ENCODE measurements at regions not wholly inside any gene's neighbourhood (a gene's known extent, or its start where the extent isn't known, plus 50 kb on each side); places are given as distances from the start of the nearest gene placed in this dataset.
"Not testable (repeated sequence)": the region's sequence is repeated elsewhere in the genome, so short reads cannot be mapped to it uniquely, and the experiment has no call there.

GRCh38 chr9:78905986-78906755 is 609.2 kb downstream of the PSAT1 start:
- Mint-ChIP-seq H3K4me1 (ENCODE audit: low read depth) (no peaks in the 10 kb centered on the region), H3K4me3 (no peak overlapping the region), H3K27me3 (peaks cover 10% of the 10 kb centered on the region), H3K36me3 (ENCODE audit: low read depth) (no peaks in the 10 kb centered on the region), H3K9me3 (peaks cover 7% of the 10 kb centered on the region), H3K27ac (no peak overlapping the region)

- Mint-ChIP-seq H3K4me1 (ENCODE audit: low read depth) (no peaks in the 10 kb centered on the region), H3K4me3 (no peak overlapping the region), H3K9me3 (peaks cover 7% of the 10 kb centered on the region), H3K27me3 (peaks cover 14% of the 10 kb centered on the region), H3K27ac (no peak overlapping the region), H3K36me3 (ENCODE audit: low read depth) (no peaks in the 10 kb centered on the region)
Measured at GRCh38 chr9:78909566-78909965, 612.6 kb downstream of the PSAT1 start.

DNA sequence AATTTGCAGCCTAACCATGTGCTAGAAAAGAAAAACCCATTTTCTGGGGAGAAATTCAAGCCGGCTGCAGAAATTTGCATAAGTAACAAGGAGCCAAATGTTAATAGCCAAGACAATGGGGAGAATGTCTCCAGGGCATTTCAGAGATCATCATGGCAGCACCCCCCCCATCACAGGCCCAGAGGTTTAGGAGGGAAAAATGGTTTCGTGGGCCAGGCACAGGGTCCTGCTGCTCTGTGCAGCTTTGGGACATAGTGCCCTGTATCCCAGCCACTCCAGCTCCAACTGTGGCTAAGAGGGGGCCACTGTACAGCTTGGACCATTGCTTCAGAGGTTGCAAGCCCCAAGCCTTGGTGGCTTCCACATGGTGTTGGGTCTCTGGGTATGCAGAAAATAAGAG is 620.0 kb downstream of the PSAT1 start:
- H3K4me1 Mint-ChIP-seq (ENCODE audit: low read depth); H3K36me3 Mint-ChIP-seq (ENCODE audit: low read depth); H3K27me3 Mint-ChIP-seq: not testable (repeated sequence)

GRCh38 chr9:78918976-78919375 is 622.1 kb downstream of the PSAT1 start:
- Mint-ChIP-seq H3K4me3 (no peak overlapping the region), H3K27me3 (peaks cover 8% of the 10 kb centered on the region)

More for the DNA sequence above, 620.0 kb downstream of the PSAT1 start:
- H3K4me3 Mint-ChIP-seq, H3K27ac Mint-ChIP-seq: not testable (repeated sequence)
- peaks cover 10% of the 10 kb centered on the region for H3K9me3 Mint-ChIP-seq

DNA sequence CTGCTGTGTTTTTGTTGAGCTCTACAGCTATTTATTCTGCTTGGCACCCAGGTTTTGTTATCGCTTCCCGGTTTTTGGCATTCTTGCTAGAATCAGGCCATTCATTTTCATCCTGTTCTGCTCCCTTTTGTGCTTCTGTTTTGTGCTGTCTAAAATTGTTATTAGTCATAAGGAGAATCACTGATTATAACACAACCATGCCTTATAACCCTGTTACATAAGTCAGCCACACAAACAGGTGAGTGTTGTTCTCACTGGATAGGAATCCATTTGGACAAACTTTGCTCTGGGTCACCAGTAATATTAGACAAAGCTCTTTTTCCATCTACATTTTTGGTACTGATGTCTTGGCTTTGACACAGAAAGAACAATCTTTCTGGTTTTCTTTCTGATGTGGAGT is 622.8 kb downstream of the PSAT1 start:
- Mint-ChIP-seq H3K27ac (no peak overlapping the region), H3K36me3 (ENCODE audit: low read depth) (no peaks in the 10 kb centered on the region)

More at GRCh38 chr9:78918976-78919375, 622.1 kb downstream of the PSAT1 start:
- Mint-ChIP-seq H3K4me1 (ENCODE audit: low read depth) (no peaks in the 10 kb centered on the region), H3K36me3 (ENCODE audit: low read depth) (no peaks in the 10 kb centered on the region), H3K27ac (no peak overlapping the region), H3K9me3 (peaks cover 10% of the 10 kb centered on the region)

DNA sequence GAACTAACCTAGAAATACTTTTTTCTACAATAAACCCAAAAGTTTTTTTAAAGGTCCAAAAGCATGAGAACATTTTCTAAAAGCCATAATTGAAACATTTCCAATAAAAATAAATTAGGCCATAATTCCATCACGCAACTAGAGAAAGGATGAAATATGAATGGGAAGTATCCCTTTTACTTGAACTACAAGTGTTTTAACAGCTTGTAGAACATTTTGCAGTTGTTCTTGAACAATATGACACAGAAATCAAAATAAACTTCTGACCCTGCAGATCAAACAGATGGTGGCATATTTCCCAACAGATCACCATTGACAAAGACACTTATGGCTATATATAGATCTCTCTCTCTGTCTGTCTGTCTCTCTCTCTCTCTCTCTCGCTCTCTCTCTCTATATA is 624.4 kb downstream of the PSAT1 start:
- Mint-ChIP-seq H3K4me1 (ENCODE audit: low read depth) (no peaks in the 10 kb centered on the region), H3K27me3 (peaks cover 3% of the 10 kb centered on the region), H3K9me3 (peaks cover 10% of the 10 kb centered on the region), H3K4me3 (no peak overlapping the region), H3K27ac (no peak overlapping the region), H3K36me3 (ENCODE audit: low read depth) (no peaks in the 10 kb centered on the region)

More for the DNA sequence above, 622.8 kb downstream of the PSAT1 start:
- Mint-ChIP-seq H3K27me3 (peaks cover 3% of the 10 kb centered on the region), H3K4me3 (no peak overlapping the region), H3K9me3 (peaks cover 10% of the 10 kb centered on the region), H3K4me1 (ENCODE audit: low read depth) (no peaks in the 10 kb centered on the region)

GRCh38 chr9:78923966-78924659 is 627.2 kb downstream of the PSAT1 start:
- Mint-ChIP-seq H3K4me3 (no peak overlapping the region), H3K27ac (no peak overlapping the region), H3K36me3 (ENCODE audit: low read depth) (no peaks in the 10 kb centered on the region), H3K4me1 (ENCODE audit: low read depth) (no peaks in the 10 kb centered on the region), H3K9me3 (no peaks in the 10 kb centered on the region), H3K27me3 (no peaks in the 10 kb centered on the region)

GRCh38 chr9:78927099-78927940 is 630.4 kb downstream of the PSAT1 start:
- H3K4me1 Mint-ChIP-seq (ENCODE audit: low read depth): no peaks in the 10 kb centered on the region
- no peaks in the 10 kb centered on the region for H3K27me3 Mint-ChIP-seq
- H3K36me3 Mint-ChIP-seq (ENCODE audit: low read depth): no peaks in the 10 kb centered on the region
- no peaks in the 10 kb centered on the region for H3K9me3 Mint-ChIP-seq
- H3K4me3 Mint-ChIP-seq: no peak overlapping the region
- no peak overlapping the region for H3K27ac Mint-ChIP-seq

- H3K9me3 Mint-ChIP-seq: no peaks in the 10 kb centered on the region
- H3K27me3 Mint-ChIP-seq: no peaks in the 10 kb centered on the region
- no peaks in the 10 kb centered on the region for H3K36me3 Mint-ChIP-seq (ENCODE audit: low read depth)
- H3K4me3 Mint-ChIP-seq: no peak overlapping the region
- H3K27ac Mint-ChIP-seq: no peak overlapping the region
- no peaks in the 10 kb centered on the region for H3K4me1 Mint-ChIP-seq (ENCODE audit: low read depth)
Measured at GRCh38 chr9:78928625-78929405, 631.9 kb downstream of the PSAT1 start.

- Mint-ChIP-seq H3K27ac (no peak overlapping the region), H3K27me3 (no peaks in the 10 kb centered on the region), H3K4me1 (ENCODE audit: low read depth) (no peaks in the 10 kb centered on the region), H3K9me3 (no peaks in the 10 kb centered on the region), H3K4me3 (no peak overlapping the region), H3K36me3 (ENCODE audit: low read depth) (no peaks in the 10 kb centered on the region)
Measured at GRCh38 chr9:78930281-78930680, 633.4 kb downstream of the PSAT1 start.

DNA sequence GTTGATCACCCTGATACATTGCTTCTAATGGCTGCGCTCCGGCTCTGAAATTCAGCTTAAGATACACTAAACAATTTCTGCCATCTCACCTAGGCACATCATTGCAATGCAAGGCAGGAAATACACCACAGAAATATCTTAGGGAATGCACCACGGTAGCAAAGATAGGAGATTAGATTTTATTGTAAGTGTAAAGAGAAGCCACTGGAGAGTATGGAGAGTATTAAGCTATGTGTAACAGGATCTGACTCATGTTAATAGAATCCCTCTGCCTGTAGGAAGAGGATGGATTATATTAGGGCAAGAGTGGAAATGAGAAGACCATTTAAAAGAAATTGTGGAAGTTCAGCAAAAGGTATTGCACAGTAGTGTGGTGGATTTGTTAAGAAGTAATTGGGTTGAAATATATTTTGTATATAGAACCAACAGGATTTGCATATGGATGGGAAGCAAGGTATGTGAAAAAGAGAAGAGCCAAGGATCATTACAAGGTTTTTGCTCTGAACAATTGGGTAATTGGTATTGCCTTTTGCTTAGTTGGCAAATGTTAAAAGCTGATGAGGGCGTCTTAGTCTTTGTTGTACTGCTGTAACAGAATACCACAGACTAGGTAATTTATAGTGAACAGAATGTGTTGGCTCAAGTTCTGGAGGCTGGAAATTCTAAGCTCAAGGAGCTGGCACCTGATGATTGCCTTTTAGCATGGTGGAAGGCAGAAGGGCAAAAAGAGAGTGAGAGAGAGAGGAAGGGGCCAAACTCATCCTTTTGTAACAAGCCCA is 636.1 kb downstream of the PSAT1 start:
- no peaks in the 10 kb centered on the region for H3K4me1 Mint-ChIP-seq (ENCODE audit: low read depth)
- no peaks in the 10 kb centered on the region for H3K27me3 Mint-ChIP-seq
- H3K36me3 Mint-ChIP-seq (ENCODE audit: low read depth): no peaks in the 10 kb centered on the region
- peaks cover 3% of the 10 kb centered on the region for H3K9me3 Mint-ChIP-seq
- H3K4me3 Mint-ChIP-seq: no peak overlapping the region
- H3K27ac Mint-ChIP-seq: no peak overlapping the region

- Mint-ChIP-seq H3K27me3 (no peaks in the 10 kb centered on the region), H3K9me3 (peaks cover 3% of the 10 kb centered on the region), H3K27ac (no peak overlapping the region), H3K36me3 (ENCODE audit: low read depth) (no peaks in the 10 kb centered on the region), H3K4me3 (no peak overlapping the region), H3K4me1 (ENCODE audit: low read depth) (no peaks in the 10 kb centered on the region)
Measured at GRCh38 chr9:78934880-78935279, 636.9 kb upstream of the TLE4 start.

DNA sequence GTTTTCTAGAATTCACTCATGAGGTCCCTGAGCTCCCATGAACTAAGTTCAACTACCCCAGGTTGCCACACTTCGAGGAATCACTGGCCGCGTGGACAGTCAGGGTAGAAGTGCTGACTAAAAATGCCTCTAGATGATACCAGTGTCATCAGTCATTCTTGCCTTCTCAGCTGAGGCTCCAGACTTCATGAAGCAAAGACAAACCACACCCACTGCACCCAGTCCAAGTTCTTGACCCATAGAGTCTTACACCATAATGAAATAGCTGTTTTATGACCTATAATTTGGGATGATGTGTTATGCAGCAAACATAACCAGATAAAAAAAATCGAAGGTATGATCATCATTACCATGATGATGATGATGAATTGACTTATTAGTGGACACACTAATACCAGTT is 632.9 kb upstream of the TLE4 start:
- Mint-ChIP-seq H3K27me3 (no peaks in the 10 kb centered on the region), H3K27ac (no peak overlapping the region), H3K9me3 (peaks cover 3% of the 10 kb centered on the region), H3K4me1 (ENCODE audit: low read depth) (no peaks in the 10 kb centered on the region), H3K4me3 (no peak overlapping the region), H3K36me3 (ENCODE audit: low read depth) (no peaks in the 10 kb centered on the region)

All from stimulated activated naive CD8-positive, alpha-beta T cell treated with anti-CD3 and anti-CD28 coated beads, Interleukin-15, Interleukin-2, amounts not matched to agents 100 ng/mL and 50 ng/mL, for 24 hours (primary cell).